K562 (cell line): ENCODE measurements at regions not wholly inside any gene's neighbourhood (a gene's known extent, or its start where the extent isn't known, plus 50 kb on each side); places are given as distances from the start of the nearest gene placed in this dataset.

ENCODE experiments used
- ATAC-seq: fragments of 200-7000 bp; cut with Tn5 transposase; 3 replicates; pipeline ENCODE4 v1.9.1; 2020; ENCODE audit warnings: moderate library complexity
- BruUV-seq: library from RNA; stranded (reverse); fragments of 400-500 nt; replicated peaks from 2 replicates; lab custom pipeline; 2021; lab: Mats Ljungman, UMichigan
- CTCF ChIA-PET: fragments of 300-600 bp; formaldehyde crosslinking; extraction: SDS; loops from one replicate; lab custom pipeline; 2021; ENCODE audit warnings: low intra/inter-chr PET ratio; lab: Yijun Ruan, JAX
- POLR2A ChIA-PET: fragments of 300-600, 350-650 bp; sonication (Branson Sonifier 250); formaldehyde crosslinking; extraction: SDS; loops from one replicate; lab custom pipeline; 2021; ENCODE audit warnings: antibody characterized with exemption, inconsistent platforms; lab: Yijun Ruan, JAX
- DNase-seq, 4 experiments: peaks; one replicate each; pipeline versions ENCODE4 v3.0.0 to v3.0.0-alpha.2; 2011 to 2018; ENCODE audit warnings: low spot score in 3 of 4, mixed read lengths in 3 of 4; ENCODE audit errors: extremely low read depth in 1 of 4
- FAIRE-seq: peaks from 2 replicates; lab custom pipeline; 2011; peaks lifted over from hg19 to GRCh38; lab: Jason Lieb, UNC
- H2AFZ ChIP-seq: 2 replicates; pipeline ENCODE4 v1.6.0; 2011; ENCODE audit warnings: low read depth, low read length, control low read depth, inconsistent platforms
- H3K27ac ChIP-seq: fragments of 200-600 bp; 3 replicates; pipeline ENCODE4 v1.8.0; 2011; ENCODE audit warnings: low read depth, mild to moderate bottlenecking, control low read depth, inconsistent platforms, low read length, moderate library complexity, mixed read lengths; ENCODE audit errors: extremely low read depth
- H3K27me3 ChIP-seq, 2 experiments: fragments of 300-600 bp in 1 of 2; 2 replicates in 1 of 2; 3 replicates in 1 of 2; pipeline versions ENCODE4 v1.6.0 to v1.8.0; 2011; ENCODE audit warnings: inconsistent platforms in 2 of 2, low read length in 2 of 2, mild to moderate bottlenecking in 1 of 2, mixed read lengths in 1 of 2, moderate library complexity in 1 of 2; ENCODE audit not compliant: control insufficient read depth in 2 of 2, insufficient read depth in 2 of 2
- H3K36me3 ChIP-seq: fragments of 300-600 bp; 3 replicates; pipeline ENCODE4 v1.8.0; 2011; ENCODE audit warnings: mild to moderate bottlenecking, low read length, inconsistent platforms; ENCODE audit not compliant: control insufficient read depth, insufficient read depth
- H3K4me1 ChIP-seq, 2 experiments: fragments of 200-600 bp in 1 of 2; replicated peaks in 1 of 2; 2 replicates in 1 of 2; 3 replicates in 1 of 2; pipeline versions ENCODE4 v1.5.1 to v1.8.0; 2011; ENCODE audit warnings: inconsistent platforms in 2 of 2, low read length in 2 of 2, mild to moderate bottlenecking in 1 of 2, mixed read lengths in 1 of 2, moderate library complexity in 1 of 2; ENCODE audit not compliant: control insufficient read depth in 2 of 2, insufficient read depth in 2 of 2
- H3K4me2 ChIP-seq: 2 replicates; pipeline ENCODE4 v1.6.1; 2011; ENCODE audit warnings: low read length, control low read depth, inconsistent platforms, mixed read lengths; ENCODE audit not compliant: insufficient read depth
- H3K4me3 ChIP-seq: fragments of 200-600 bp; sonication (generic), shearing (Covaris generic); 2 replicates; pipeline ENCODE4 v1.5.1; 2016; ENCODE audit warnings: control low read depth, inconsistent platforms
- H3K79me2 ChIP-seq: fragments of 200-600 bp; 3 replicates; pipeline ENCODE4 v1.8.0; 2011; ENCODE audit warnings: low read length, inconsistent platforms; ENCODE audit not compliant: control insufficient read depth, insufficient read depth
- H3K9ac ChIP-seq, 2 experiments: 2 replicates each; pipeline versions ENCODE4 v1.6.0 to v1.6.1; 2011; ENCODE audit warnings: low read depth in 2 of 2, low read length in 2 of 2, control low read depth in 1 of 2, inconsistent platforms in 1 of 2, mild to moderate bottlenecking in 1 of 2, mixed read lengths in 1 of 2; ENCODE audit not compliant: insufficient read depth in 1 of 2
- H3K9me1 ChIP-seq: one replicate; pipeline ENCODE4 v1.6.0; 2011; ENCODE audit warnings: inconsistent platforms, mild to moderate bottlenecking, low read length, moderate library complexity; ENCODE audit not compliant: control insufficient read depth, insufficient read depth
- H3K9me3 ChIP-seq: replicated peaks from 2 replicates; pipeline ENCODE4 v1.5.1; 2011; ENCODE audit warnings: low read depth, low read length, inconsistent platforms; ENCODE audit not compliant: control insufficient read depth, insufficient read depth
- H4K20me1 ChIP-seq: replicated peaks from 2 replicates; pipeline ENCODE4 v1.6.1; 2011; ENCODE audit warnings: low read length, inconsistent platforms, mixed read lengths; ENCODE audit not compliant: control insufficient read depth, insufficient read depth
- CEBPG ChIP-seq, 3 experiments: fragments of 200-800 bp in 1 of 3; sonication (Bioruptor generic) in 1 of 3; sonication (generic) in 1 of 3; formaldehyde crosslinking in 1 of 3; IDR thresholded peaks in 2 of 3; conservative IDR thresholded peaks in 1 of 3; 2 replicates each; pipeline versions ENCODE4 v1.6.1 to v1.8.0; 2016 to 2022; ENCODE audit warnings: missing compliant biosample characterization in 2 of 3, missing genetic modification characterization in 2 of 3, mild to moderate bottlenecking in 1 of 3, missing genetic modification reagents in 1 of 3
- KDM4B ChIP-seq, 2 experiments: fragments of 450-650 bp in 1 of 2; sonication (generic) in 1 of 2; IDR thresholded peaks; 2 replicates each; pipeline ENCODE4 v1.6.1; 2016 to 2017; ENCODE audit warnings: borderline replicate concordance in 2 of 2, antibody characterized with exemption in 1 of 2, low read depth in 1 of 2, mild to moderate bottlenecking in 1 of 2
- ZNF134 ChIP-seq: fragments of 250-450 bp; sonication (Bioruptor Pico); conservative IDR thresholded peaks from 2 replicates; pipeline ENCODE4 v1.4.0; 2020
- WGBS: fragments of 100-300 bp; shearing (Covaris generic); methylation state at CpG from one replicate; pipeline ENCODE4 v1.1.6; 2016; ENCODE audit warnings: low coverage, mixed read lengths; ENCODE audit not compliant: insufficient coverage; ENCODE audit errors: missing lambda C conversion rate; 5-methylcytosine and 5-hydroxymethylcytosine counted together
- in situ Hi-C: fragments of 300-500 bp; cut with MboI; formaldehyde crosslinking; loops from 4 replicates; pipeline ENCODE4 v1.15.0; 2018; ENCODE audit warnings: inconsistent platforms, mixed read lengths
- intact Hi-C: fragments of 100-400 bp; cut with micrococcal nuclease; formaldehyde crosslinking; loops from 2 replicates; pipeline ENCODE4 v1.14.2; 2022
- TF ChIP-seq, protein P1 (sequence below), 2 experiments: fragments of 450-650 bp in 1 of 2; sonication (generic) in 1 of 2; formaldehyde crosslinking; conservative IDR thresholded peaks; 2 replicates each; pipeline versions ENCODE4 v1.4.0 to v1.8.1; 2020 to 2022; ENCODE audit warnings: mild to moderate bottlenecking in 1 of 2, missing genetic modification reagents in 1 of 2
- TF ChIP-seq, protein P2 (sequence below): sonication (generic); formaldehyde crosslinking; IDR thresholded peaks from 2 replicates; pipeline ENCODE4 v1.8.0; 2022; ENCODE audit warnings: mild to moderate bottlenecking, missing genetic modification reagents
- TF ChIP-seq, protein P3 (sequence below): fragments of 450-650 bp; formaldehyde crosslinking; IDR thresholded peaks from 2 replicates; pipeline ENCODE4 v1.4.0; 2022; ENCODE audit warnings: mild to moderate bottlenecking, moderate library complexity

DNA sequence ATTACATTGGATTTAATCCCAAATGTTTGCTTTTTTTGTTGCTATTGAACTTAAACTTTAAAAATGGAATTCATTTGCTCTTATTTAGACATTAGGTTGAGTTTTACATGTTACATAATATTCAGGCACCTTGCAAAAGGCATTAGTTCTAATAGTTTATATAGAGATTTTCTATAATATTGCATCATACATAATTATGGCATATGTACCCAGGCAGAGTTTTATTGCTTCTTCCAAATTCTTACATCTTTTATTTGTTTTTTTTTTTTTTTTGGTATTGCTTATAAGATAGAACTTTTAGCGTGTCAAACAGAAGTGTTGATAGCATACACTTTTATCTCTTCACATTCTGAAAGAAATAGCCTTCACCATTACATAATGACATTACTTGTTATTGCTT lies 487.7 kb downstream of the GABRG1 start:
- no peak overlapping the region for H3K27ac ChIP-seq
- 0% methylated on average over 1 of the region's 1 CpG for WGBS
- H3K4me2 ChIP-seq: no peak overlapping the region
- no peak overlapping the region for H3K9ac ChIP-seq
- ATAC-seq (no peak), FAIRE-seq (no peak), DNase-seq (no peak)
- BruUV-seq: no TSS peak
- in situ Hi-C loops: no loop called here
- no peaks in the 10 kb centered on the region for H3K27me3 ChIP-seq
- no peaks in the 10 kb centered on the region for H4K20me1 ChIP-seq
- TF ChIP-seq, protein P1, sequence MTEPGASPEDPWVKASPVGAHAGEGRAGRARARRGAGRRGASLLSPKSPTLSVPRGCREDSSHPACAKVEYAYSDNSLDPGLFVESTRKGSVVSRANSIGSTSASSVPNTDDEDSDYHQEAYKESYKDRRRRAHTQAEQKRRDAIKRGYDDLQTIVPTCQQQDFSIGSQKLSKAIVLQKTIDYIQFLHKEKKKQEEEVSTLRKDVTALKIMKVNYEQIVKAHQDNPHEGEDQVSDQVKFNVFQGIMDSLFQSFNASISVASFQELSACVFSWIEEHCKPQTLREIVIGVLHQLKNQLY (CRISPR knock-in tag; conservative IDR thresholded peaks at IDR 0.05): no peak
- TF ChIP-seq, protein P2, sequence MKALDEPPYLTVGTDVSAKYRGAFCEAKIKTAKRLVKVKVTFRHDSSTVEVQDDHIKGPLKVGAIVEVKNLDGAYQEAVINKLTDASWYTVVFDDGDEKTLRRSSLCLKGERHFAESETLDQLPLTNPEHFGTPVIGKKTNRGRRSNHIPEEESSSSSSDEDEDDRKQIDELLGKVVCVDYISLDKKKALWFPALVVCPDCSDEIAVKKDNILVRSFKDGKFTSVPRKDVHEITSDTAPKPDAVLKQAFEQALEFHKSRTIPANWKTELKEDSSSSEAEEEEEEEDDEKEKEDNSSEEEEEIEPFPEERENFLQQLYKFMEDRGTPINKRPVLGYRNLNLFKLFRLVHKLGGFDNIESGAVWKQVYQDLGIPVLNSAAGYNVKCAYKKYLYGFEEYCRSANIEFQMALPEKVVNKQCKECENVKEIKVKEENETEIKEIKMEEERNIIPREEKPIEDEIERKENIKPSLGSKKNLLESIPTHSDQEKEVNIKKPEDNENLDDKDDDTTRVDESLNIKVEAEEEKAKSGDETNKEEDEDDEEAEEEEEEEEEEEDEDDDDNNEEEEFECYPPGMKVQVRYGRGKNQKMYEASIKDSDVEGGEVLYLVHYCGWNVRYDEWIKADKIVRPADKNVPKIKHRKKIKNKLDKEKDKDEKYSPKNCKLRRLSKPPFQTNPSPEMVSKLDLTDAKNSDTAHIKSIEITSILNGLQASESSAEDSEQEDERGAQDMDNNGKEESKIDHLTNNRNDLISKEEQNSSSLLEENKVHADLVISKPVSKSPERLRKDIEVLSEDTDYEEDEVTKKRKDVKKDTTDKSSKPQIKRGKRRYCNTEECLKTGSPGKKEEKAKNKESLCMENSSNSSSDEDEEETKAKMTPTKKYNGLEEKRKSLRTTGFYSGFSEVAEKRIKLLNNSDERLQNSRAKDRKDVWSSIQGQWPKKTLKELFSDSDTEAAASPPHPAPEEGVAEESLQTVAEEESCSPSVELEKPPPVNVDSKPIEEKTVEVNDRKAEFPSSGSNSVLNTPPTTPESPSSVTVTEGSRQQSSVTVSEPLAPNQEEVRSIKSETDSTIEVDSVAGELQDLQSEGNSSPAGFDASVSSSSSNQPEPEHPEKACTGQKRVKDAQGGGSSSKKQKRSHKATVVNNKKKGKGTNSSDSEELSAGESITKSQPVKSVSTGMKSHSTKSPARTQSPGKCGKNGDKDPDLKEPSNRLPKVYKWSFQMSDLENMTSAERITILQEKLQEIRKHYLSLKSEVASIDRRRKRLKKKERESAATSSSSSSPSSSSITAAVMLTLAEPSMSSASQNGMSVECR (CRISPR knock-in tag): no peak
- no peak for TF ChIP-seq CEBPG (CRISPR knock-in tag; IDR thresholded peaks at IDR 0.05)
- peak in 1 of 2 experiments; percentile 69; a peak in 2 of 4 replicates for TF ChIP-seq CEBPG (tag; conservative IDR thresholded peaks at IDR 0.05 in 1 of 2, IDR thresholded peaks at IDR 0.05 in 1 of 2)
- TF ChIP-seq, protein P3, sequence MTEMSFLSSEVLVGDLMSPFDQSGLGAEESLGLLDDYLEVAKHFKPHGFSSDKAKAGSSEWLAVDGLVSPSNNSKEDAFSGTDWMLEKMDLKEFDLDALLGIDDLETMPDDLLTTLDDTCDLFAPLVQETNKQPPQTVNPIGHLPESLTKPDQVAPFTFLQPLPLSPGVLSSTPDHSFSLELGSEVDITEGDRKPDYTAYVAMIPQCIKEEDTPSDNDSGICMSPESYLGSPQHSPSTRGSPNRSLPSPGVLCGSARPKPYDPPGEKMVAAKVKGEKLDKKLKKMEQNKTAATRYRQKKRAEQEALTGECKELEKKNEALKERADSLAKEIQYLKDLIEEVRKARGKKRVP (CRISPR knock-in tag): no peak
- TF ChIP-seq ZNF134: no peak
- TF ChIP-seq KDM4B (IDR thresholded peaks at IDR 0.05; ENCODE audit: borderline replicate concordance in 2 of 2, low read depth in 1 of 2): no peak
- TF ChIP-seq, all 486 proteins: peak for 1
- Histone ChIP-seq H2AFZ (no peak overlapping the region), H3K79me2 (no peaks in the 10 kb centered on the region), H3K4me3 (no peak overlapping the region), H3K9me3 (no peaks in the 10 kb centered on the region), H3K36me3 (no peaks in the 10 kb centered on the region), H3K9me1 (no peaks in the 10 kb centered on the region), H3K4me1 (no peaks in the 10 kb centered on the region)
- POLR2A ChIA-PET: no interaction called here
- CTCF ChIA-PET: no interaction called here
- intact Hi-C loops: no loop called here
